ENCODE measurements at regions not wholly inside any gene's neighbourhood (a gene's known extent, or its start where the extent isn't known, plus 50 kb on each side); places are given as distances from the start of the nearest gene placed in this dataset.
"Not testable (repeated sequence)": the region's sequence is repeated elsewhere in the genome, so short reads cannot be mapped to it uniquely, and the experiment has no call there.

GRCh38 chr7:111653846-111654245 lies 91.6 kb upstream of the IMMP2L start:
- TF ChIP-seq CTCF (IDR thresholded peaks at IDR 0.05; ENCODE audit: low read depth, low read length), result no peak
- Histone ChIP-seq H3K4me1 (peaks cover 23% of the 10 kb centered on the region), H3K27me3 (no peaks in the 10 kb centered on the region), H3K36me3 (no peaks in the 10 kb centered on the region), H3K9me3 (no peaks in the 10 kb centered on the region), H3K4me3 (ENCODE audit: low read depth, low read length) (no peak overlapping the region)
- no peak for DNase-seq

- peak; percentile 69 for DNase-seq
Measured at GRCh38 chr7:111650456-111650999, 88.2 kb upstream of the IMMP2L start.

GRCh38 chr7:111647881-111648280 lies 85.6 kb upstream of the IMMP2L start:
- Histone ChIP-seq H3K27me3 (no peaks in the 10 kb centered on the region), H3K4me3 (ENCODE audit: low read depth, low read length) (no peak overlapping the region), H3K36me3 (no peaks in the 10 kb centered on the region), H3K4me1 (peaks cover 16% of the 10 kb centered on the region), H3K9me3 (no peaks in the 10 kb centered on the region)
- TF ChIP-seq CTCF (IDR thresholded peaks at IDR 0.05; ENCODE audit: low read depth, low read length), result no peak
- no peak for DNase-seq

More at GRCh38 chr7:111650456-111650999, 88.2 kb upstream of the IMMP2L start:
- no peak for TF ChIP-seq CTCF (IDR thresholded peaks at IDR 0.05; ENCODE audit: low read depth, low read length)
- Histone ChIP-seq H3K9me3 (no peaks in the 10 kb centered on the region), H3K36me3 (no peaks in the 10 kb centered on the region), H3K4me3 (ENCODE audit: low read depth, low read length) (peak overlapping the region; percentile 7), H3K4me1 (peaks cover 19% of the 10 kb centered on the region), H3K27me3 (no peaks in the 10 kb centered on the region)

GRCh38 chr7:111644595-111644994 lies 82.3 kb upstream of the IMMP2L start:
- not testable (repeated sequence) for H3K4me1 ChIP-seq, H3K27me3 ChIP-seq

GRCh38 chr7:111642373-111642772 lies 80.1 kb upstream of the IMMP2L start:
- Histone ChIP-seq H3K4me1 (no peaks in the 10 kb centered on the region), H3K36me3 (no peaks in the 10 kb centered on the region), H3K9me3 (no peaks in the 10 kb centered on the region), H3K4me3 (ENCODE audit: low read depth, low read length) (no peak overlapping the region), H3K27me3 (no peaks in the 10 kb centered on the region)
- DNase-seq, result no peak
- TF ChIP-seq CTCF (IDR thresholded peaks at IDR 0.05; ENCODE audit: low read depth, low read length), result no peak

More at GRCh38 chr7:111644595-111644994, 82.3 kb upstream of the IMMP2L start:
- not testable (repeated sequence) for H3K9me3 ChIP-seq; H3K4me3 ChIP-seq (ENCODE audit: low read depth, low read length); H3K36me3 ChIP-seq
- DNase-seq, result peak; percentile 60
- peak; percentile 29 for TF ChIP-seq CTCF (IDR thresholded peaks at IDR 0.05; ENCODE audit: low read depth, low read length)

GRCh38 chr7:111640416-111640815 lies 78.1 kb upstream of the IMMP2L start:
- H3K4me1 ChIP-seq, result peaks cover 5% of the 10 kb centered on the region; the same call in 1 of the 2 replicates
- H3K9me3 ChIP-seq, result no peaks in the 10 kb centered on the region
- no peak for DNase-seq
- H3K27me3 ChIP-seq, result no peaks in the 10 kb centered on the region
- H3K4me3 ChIP-seq (ENCODE audit: low read depth, low read length), result no peak overlapping the region
- no peak for TF ChIP-seq CTCF (IDR thresholded peaks at IDR 0.05; ENCODE audit: low read depth, low read length)
- no peaks in the 10 kb centered on the region for H3K36me3 ChIP-seq
